ENCODE measurements at regions not wholly inside any gene's neighbourhood (a gene's known extent, or its start where the extent isn't known, plus 50 kb on each side); places are given as distances from the start of the nearest gene placed in this dataset.

DNA sequence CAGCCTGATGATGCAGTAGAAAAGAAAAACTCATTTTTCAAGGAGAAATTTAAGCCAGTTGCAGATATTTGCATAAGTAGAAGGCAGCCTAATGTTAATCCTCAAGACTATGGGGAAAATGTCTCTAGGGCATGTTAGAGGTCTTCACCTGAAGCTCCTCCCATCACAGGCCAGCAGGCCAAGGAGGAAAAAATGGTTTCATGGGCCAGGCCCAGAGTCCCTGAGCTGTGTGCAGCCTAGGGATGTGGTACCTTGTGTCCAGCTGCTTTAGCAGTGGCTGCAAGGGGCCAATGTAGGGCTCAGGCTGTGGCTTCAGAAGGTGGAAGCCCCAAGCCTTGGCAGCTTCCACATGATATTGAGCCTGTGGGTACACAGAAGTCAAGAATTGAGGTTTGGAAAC, 1946.7 kb upstream of the FLRT2 start:
- DNase-seq (no peak), ATAC-seq (ENCODE audit: low read depth in 2 of 2) (no peak)
- Histone ChIP-seq H3K27ac (ENCODE audit: insufficient read depth, low read length, poor library complexity, severe bottlenecking) (no peak overlapping the region), H3K4me3 (ENCODE audit: low read depth, low read length) (no peak overlapping the region), H3K36me3 (ENCODE audit: control insufficient read depth, insufficient read depth, low read length) (no peaks in the 10 kb centered on the region), H3K27me3 (ENCODE audit: control insufficient read depth, insufficient read depth, low read length) (no peaks in the 10 kb centered on the region), H3K4me1 (ENCODE audit: control insufficient read depth, insufficient read depth, low read length, poor library complexity, severe bottlenecking) (no peaks in the 10 kb centered on the region), H3K9me3 (ENCODE audit: control insufficient read depth in 2 of 2, low read length in 2 of 2) (peaks cover 0 to 4% of the 10 kb centered on the region in 2 experiments)
- H3K36me3 Mint-ChIP-seq: no peaks in the 10 kb centered on the region
- H3K4me1 Mint-ChIP-seq: no peaks in the 10 kb centered on the region
- H3K27ac Mint-ChIP-seq: no peak overlapping the region
- no peaks in the 10 kb centered on the region for H3K27me3 Mint-ChIP-seq
- H3K9me3 Mint-ChIP-seq: peaks cover 1 to 22% (median 13%) of the 10 kb centered on the region in 7 donors
- H3K4me3 Mint-ChIP-seq: no peak overlapping the region

DNA sequence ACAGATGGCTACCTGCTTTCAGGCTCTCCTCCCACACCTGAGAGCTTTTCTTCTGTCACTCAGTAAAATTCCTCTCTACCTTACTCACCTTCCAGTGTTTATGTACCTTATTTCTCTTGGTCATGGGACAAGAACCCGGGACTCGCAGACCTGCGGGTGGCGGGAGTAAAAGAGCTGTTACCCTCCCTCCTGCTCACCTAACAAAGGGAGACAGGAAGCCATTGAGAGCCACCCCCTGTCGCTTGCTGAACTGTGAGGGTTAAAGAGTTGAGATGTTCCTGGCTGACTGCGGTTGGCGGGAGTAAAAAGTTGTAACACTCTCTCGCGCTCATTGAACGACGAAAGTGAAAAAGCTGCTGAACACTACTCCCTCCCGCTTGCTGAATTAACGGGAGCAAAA, 1935.1 kb upstream of the FLRT2 start:
- H3K36me3 ChIP-seq (ENCODE audit: control insufficient read depth, insufficient read depth, low read length): no peaks in the 10 kb centered on the region
- Mint-ChIP-seq H3K9me3 (peaks cover 2 to 21% (median 9%) of the 10 kb centered on the region in 7 donors), H3K36me3 (no peaks in the 10 kb centered on the region), H3K27me3 (no peaks in the 10 kb centered on the region), H3K4me3 (no peak overlapping the region), H3K27ac (no peak overlapping the region), H3K4me1 (no peaks in the 10 kb centered on the region)
- no peak overlapping the region for H3K27ac ChIP-seq (ENCODE audit: insufficient read depth, low read length, poor library complexity, severe bottlenecking)
- DNase-seq (no peak), ATAC-seq (ENCODE audit: low read depth in 2 of 2) (no peak)
- no peaks in the 10 kb centered on the region for H3K27me3 ChIP-seq (ENCODE audit: control insufficient read depth, insufficient read depth, low read length)
- H3K9me3 ChIP-seq (ENCODE audit: control insufficient read depth in 2 of 2, low read length in 2 of 2): peaks cover 0 to 4% of the 10 kb centered on the region in 2 experiments
- no peak overlapping the region for H3K4me3 ChIP-seq (ENCODE audit: low read depth, low read length)
- no peaks in the 10 kb centered on the region for H3K4me1 ChIP-seq (ENCODE audit: control insufficient read depth, insufficient read depth, low read length, poor library complexity, severe bottlenecking)

DNA sequence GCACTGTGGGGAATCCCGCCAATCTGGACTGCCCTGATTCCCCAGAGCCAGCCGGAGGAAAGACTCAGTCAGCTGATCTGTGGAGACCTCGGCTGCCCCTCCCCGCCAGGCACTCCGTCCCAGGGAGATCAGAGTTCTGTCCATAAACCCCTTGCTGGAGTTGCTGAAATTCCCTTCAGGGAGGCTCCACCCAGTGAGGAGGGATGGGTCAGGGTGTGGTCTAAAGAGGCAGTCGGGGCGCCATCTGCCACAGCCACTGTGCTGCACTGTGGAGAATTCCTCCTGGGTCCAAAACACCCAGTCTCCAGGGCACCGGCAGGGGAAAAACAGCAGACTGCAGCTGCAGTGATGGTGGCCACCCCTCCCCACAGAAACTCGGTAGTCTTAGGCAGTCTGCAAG, 1922.3 kb upstream of the FLRT2 start:
- H3K27ac ChIP-seq (ENCODE audit: insufficient read depth, low read length, poor library complexity, severe bottlenecking): no peak overlapping the region
- H3K9me3 Mint-ChIP-seq: peaks cover 9 to 22% (median 12%) of the 10 kb centered on the region in 7 donors
- no peak for ATAC-seq (ENCODE audit: low read depth in 2 of 2)
- H3K27me3 Mint-ChIP-seq: no peaks in the 10 kb centered on the region
- H3K4me3 Mint-ChIP-seq: no peak overlapping the region
- H3K4me3 ChIP-seq (ENCODE audit: low read depth, low read length): no peak overlapping the region
- H3K27ac Mint-ChIP-seq: no peak overlapping the region
- no peaks in the 10 kb centered on the region for H3K27me3 ChIP-seq (ENCODE audit: control insufficient read depth, insufficient read depth, low read length)
- DNase-seq: no peak
- H3K4me1 ChIP-seq (ENCODE audit: control insufficient read depth, insufficient read depth, low read length, poor library complexity, severe bottlenecking): no peaks in the 10 kb centered on the region
- no peaks in the 10 kb centered on the region for H3K36me3 ChIP-seq (ENCODE audit: control insufficient read depth, insufficient read depth, low read length)
- H3K4me1 Mint-ChIP-seq: no peaks in the 10 kb centered on the region
- H3K9me3 ChIP-seq (ENCODE audit: control insufficient read depth in 2 of 2, low read length in 2 of 2): peaks cover 6 to 13% of the 10 kb centered on the region in 2 experiments
- H3K36me3 Mint-ChIP-seq: no peaks in the 10 kb centered on the region

- H3K4me1 Mint-ChIP-seq: peaks cover 0 to 2% (median 0%) of the 10 kb centered on the region in 4 donors
- Histone ChIP-seq H3K9me3 (ENCODE audit: control insufficient read depth in 2 of 2, low read length in 2 of 2) (peaks cover 6 to 17% of the 10 kb centered on the region in 2 experiments), H3K4me1 (ENCODE audit: control insufficient read depth, insufficient read depth, low read length, poor library complexity, severe bottlenecking) (no peaks in the 10 kb centered on the region), H3K36me3 (ENCODE audit: control insufficient read depth, insufficient read depth, low read length) (no peaks in the 10 kb centered on the region), H3K27me3 (ENCODE audit: control insufficient read depth, insufficient read depth, low read length) (no peaks in the 10 kb centered on the region), H3K4me3 (ENCODE audit: low read depth, low read length) (no peak overlapping the region), H3K27ac (ENCODE audit: insufficient read depth, low read length, poor library complexity, severe bottlenecking) (no peak overlapping the region)
- ATAC-seq (ENCODE audit: low read depth in 2 of 2): no peak
- no peak overlapping the region for H3K27ac Mint-ChIP-seq
- H3K4me3 Mint-ChIP-seq: no peak overlapping the region
- no peak for DNase-seq
- H3K27me3 Mint-ChIP-seq: no peaks in the 10 kb centered on the region
- H3K9me3 Mint-ChIP-seq: peaks cover 0 to 19% (median 5%) of the 10 kb centered on the region in 7 donors
- H3K36me3 Mint-ChIP-seq: no peaks in the 10 kb centered on the region
Observed at GRCh38 chr14:83611491-83611890, 1918.5 kb upstream of the FLRT2 start.

DNA sequence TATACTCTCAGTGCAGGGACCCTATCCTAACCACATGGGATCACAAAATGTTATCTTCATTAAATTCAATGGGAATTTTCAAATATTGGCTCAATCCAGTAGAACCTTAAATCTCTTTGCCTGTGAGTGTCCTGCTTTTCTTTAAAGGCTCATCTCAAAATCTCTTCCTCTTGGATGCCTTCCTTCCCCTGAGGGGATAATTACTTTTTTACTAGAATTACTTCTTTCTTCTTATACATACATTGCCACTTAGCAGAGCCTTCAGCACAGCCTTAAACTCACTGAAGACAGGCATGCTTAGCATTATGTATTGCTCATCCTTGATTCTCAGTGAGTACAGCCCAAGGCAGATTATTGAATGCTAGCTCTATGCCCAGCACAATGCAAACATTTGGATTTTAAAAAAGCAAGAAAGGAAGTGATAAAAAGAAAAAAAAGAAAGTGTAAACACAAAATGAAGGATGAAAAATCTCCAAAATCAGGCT, 1918.0 kb upstream of the FLRT2 start:
- H3K27ac ChIP-seq (ENCODE audit: insufficient read depth, low read length, poor library complexity, severe bottlenecking): no peak overlapping the region
- DNase-seq: no peak
- H3K4me3 ChIP-seq (ENCODE audit: low read depth, low read length): no peak overlapping the region
- Mint-ChIP-seq H3K4me3 (no peak overlapping the region), H3K9me3 (peaks cover 0 to 16% (median 3%) of the 10 kb centered on the region in 7 donors), H3K27ac (no peak overlapping the region), H3K4me1 (peaks cover 0 to 2% (median 0%) of the 10 kb centered on the region in 4 donors), H3K27me3 (no peaks in the 10 kb centered on the region), H3K36me3 (no peaks in the 10 kb centered on the region)
- no peak for ATAC-seq (ENCODE audit: low read depth in 2 of 2)
- H3K4me1 ChIP-seq (ENCODE audit: control insufficient read depth, insufficient read depth, low read length, poor library complexity, severe bottlenecking): no peaks in the 10 kb centered on the region
- no peaks in the 10 kb centered on the region for H3K36me3 ChIP-seq (ENCODE audit: control insufficient read depth, insufficient read depth, low read length)
- H3K27me3 ChIP-seq (ENCODE audit: control insufficient read depth, insufficient read depth, low read length): no peaks in the 10 kb centered on the region
- peaks cover 6 to 15% of the 10 kb centered on the region in 2 experiments for H3K9me3 ChIP-seq (ENCODE audit: control insufficient read depth in 2 of 2, low read length in 2 of 2)

DNA sequence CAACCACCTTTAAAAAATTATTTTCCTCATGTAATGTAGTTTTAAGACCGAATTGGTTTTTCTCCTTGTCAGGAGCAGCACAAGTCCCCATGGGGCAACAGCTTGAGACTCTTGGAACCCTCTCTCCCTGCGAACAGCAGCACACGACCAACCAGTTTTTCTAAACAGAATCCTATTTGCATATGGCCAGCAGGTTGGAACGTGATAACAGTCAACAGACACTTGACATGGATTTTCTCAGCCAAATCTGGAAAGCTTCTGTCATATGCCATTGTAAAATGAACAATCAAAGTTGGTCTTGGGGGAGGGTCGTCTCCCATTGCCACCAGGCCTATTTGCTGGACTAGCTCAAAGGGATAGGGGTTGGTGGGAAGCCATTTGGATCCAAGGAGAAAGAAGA, 1915.0 kb upstream of the FLRT2 start:
- H3K27ac ChIP-seq (ENCODE audit: insufficient read depth, low read length, poor library complexity, severe bottlenecking): no peak overlapping the region
- peaks cover 0 to 2% (median 0%) of the 10 kb centered on the region in 4 donors for H3K4me1 Mint-ChIP-seq
- H3K4me3 ChIP-seq (ENCODE audit: low read depth, low read length): no peak overlapping the region
- H3K4me3 Mint-ChIP-seq: no peak overlapping the region
- DNase-seq (no peak), ATAC-seq (ENCODE audit: low read depth in 2 of 2) (no peak)
- no peaks in the 10 kb centered on the region for H3K27me3 ChIP-seq (ENCODE audit: control insufficient read depth, insufficient read depth, low read length)
- H3K9me3 Mint-ChIP-seq: peaks cover 0 to 19% (median 5%) of the 10 kb centered on the region in 7 donors
- no peaks in the 10 kb centered on the region for H3K27me3 Mint-ChIP-seq
- H3K27ac Mint-ChIP-seq: no peak overlapping the region
- H3K9me3 ChIP-seq (ENCODE audit: control insufficient read depth in 2 of 2, low read length in 2 of 2): peaks cover 0 to 4% of the 10 kb centered on the region in 2 experiments
- H3K36me3 Mint-ChIP-seq: no peaks in the 10 kb centered on the region
- no peaks in the 10 kb centered on the region for H3K4me1 ChIP-seq (ENCODE audit: control insufficient read depth, insufficient read depth, low read length, poor library complexity, severe bottlenecking)
- no peaks in the 10 kb centered on the region for H3K36me3 ChIP-seq (ENCODE audit: control insufficient read depth, insufficient read depth, low read length)

- ATAC-seq (ENCODE audit: low read depth in 2 of 2) (no peak), DNase-seq (no peak)
- Mint-ChIP-seq H3K27me3 (no peaks in the 10 kb centered on the region), H3K36me3 (no peaks in the 10 kb centered on the region), H3K4me3 (no peak overlapping the region), H3K9me3 (peaks cover 0 to 18% (median 7%) of the 10 kb centered on the region in 7 donors), H3K27ac (no peak overlapping the region), H3K4me1 (no peaks in the 10 kb centered on the region)
- Histone ChIP-seq H3K4me1 (ENCODE audit: control insufficient read depth, insufficient read depth, low read length, poor library complexity, severe bottlenecking) (no peaks in the 10 kb centered on the region), H3K36me3 (ENCODE audit: control insufficient read depth, insufficient read depth, low read length) (no peaks in the 10 kb centered on the region), H3K9me3 (ENCODE audit: control insufficient read depth in 2 of 2, low read length in 2 of 2) (no peaks in the 10 kb centered on the region), H3K4me3 (ENCODE audit: low read depth, low read length) (no peak overlapping the region), H3K27me3 (ENCODE audit: control insufficient read depth, insufficient read depth, low read length) (no peaks in the 10 kb centered on the region), H3K27ac (ENCODE audit: insufficient read depth, low read length, poor library complexity, severe bottlenecking) (no peak overlapping the region)
Observed at GRCh38 chr14:83624541-83624940, 1905.4 kb upstream of the FLRT2 start.

- no peaks in the 10 kb centered on the region for H3K9me3 ChIP-seq (ENCODE audit: control insufficient read depth in 2 of 2, low read length in 2 of 2)
- DNase-seq: no peak
- Mint-ChIP-seq H3K27ac (no peak overlapping the region), H3K4me3 (no peak overlapping the region), H3K9me3 (peaks cover 3 to 26% (median 9%) of the 10 kb centered on the region in 7 donors), H3K27me3 (no peaks in the 10 kb centered on the region), H3K36me3 (no peaks in the 10 kb centered on the region), H3K4me1 (no peaks in the 10 kb centered on the region)
- H3K4me3 ChIP-seq (ENCODE audit: low read depth, low read length): no peak overlapping the region
- no peaks in the 10 kb centered on the region for H3K36me3 ChIP-seq (ENCODE audit: control insufficient read depth, insufficient read depth, low read length)
- H3K27me3 ChIP-seq (ENCODE audit: control insufficient read depth, insufficient read depth, low read length): no peaks in the 10 kb centered on the region
- H3K27ac ChIP-seq (ENCODE audit: insufficient read depth, low read length, poor library complexity, severe bottlenecking): no peak overlapping the region
- H3K4me1 ChIP-seq (ENCODE audit: control insufficient read depth, insufficient read depth, low read length, poor library complexity, severe bottlenecking): no peaks in the 10 kb centered on the region
- no peak for ATAC-seq (ENCODE audit: low read depth in 2 of 2)
Observed at GRCh38 chr14:83632375-83632774, 1897.6 kb upstream of the FLRT2 start.
